WTC11 (cell line): ENCODE measurements at regions not wholly inside any gene's neighbourhood (a gene's known extent, or its start where the extent isn't known, plus 50 kb on each side); places are given as distances from the start of the nearest gene placed in this dataset.

ENCODE experiments used
- ATAC-seq: fragments of 200-7000 bp; cut with Tn5 transposase; 2 replicates; pipeline ENCODE4 v1.10.0; 2021; ENCODE audit warnings: mild to moderate bottlenecking, moderate library complexity
- CTCF ChIA-PET: fragments of 300-600 bp; sonication (Branson Sonifier 250); formaldehyde crosslinking; loops from one replicate; lab custom pipeline; 2021; ENCODE audit warnings: antibody characterized with exemption; lab: Charles Lee
- POLR2A ChIA-PET: fragments of 350-600 bp; sonication (Branson Sonifier 250); formaldehyde crosslinking; loops from one replicate; lab custom pipeline; 2021; ENCODE audit warnings: antibody characterized with exemption; lab: Charles Lee
- DNase-seq: peaks from one replicate; pipeline ENCODE4 v3.0.0; 2021; ENCODE audit warnings: low spot score
- H3K27ac Mint-ChIP-seq: 2 replicates; pipeline ENCODE4 v1.8.0; 2021; ENCODE audit warnings: mixed read lengths
- H3K27me3 Mint-ChIP-seq: 2 replicates; pipeline ENCODE4 v1.8.0; 2021; ENCODE audit warnings: low read depth, mild to moderate bottlenecking, moderate library complexity, mixed read lengths
- H3K36me3 Mint-ChIP-seq: 2 replicates; pipeline ENCODE4 v1.8.0; 2021; ENCODE audit warnings: mixed read lengths
- H3K4me1 Mint-ChIP-seq: 2 replicates; pipeline ENCODE4 v1.8.0; 2022; ENCODE audit warnings: mixed read lengths
- H3K4me3 Mint-ChIP-seq: 2 replicates; pipeline ENCODE4 v1.8.0; 2021; ENCODE audit warnings: mild to moderate bottlenecking, moderate library complexity, mixed read lengths
- H3K9me3 Mint-ChIP-seq: 2 replicates; pipeline ENCODE4 v1.8.0; 2021; ENCODE audit warnings: mixed read lengths
- ATF1 ChIP-seq: sonication (generic); formaldehyde crosslinking; IDR thresholded peaks from 2 replicates; pipeline ENCODE4 v1.8.1; 2023; ENCODE audit warnings: mild to moderate bottlenecking, moderate library complexity, missing genetic modification reagents
- CREM ChIP-seq: sonication (generic); formaldehyde crosslinking; IDR thresholded peaks from 2 replicates; pipeline ENCODE4 v1.8.1; 2022; ENCODE audit warnings: mild to moderate bottlenecking, missing genetic modification reagents, moderate library complexity
- FOXP1 ChIP-seq: sonication (generic); formaldehyde crosslinking; IDR thresholded peaks from 2 replicates; pipeline ENCODE4 v1.8.0; 2022; ENCODE audit warnings: missing genetic modification reagents, mild to moderate bottlenecking, moderate library complexity, borderline replicate concordance
- GRHL2 ChIP-seq: fragments of 250-450 bp; sonication (Bioruptor Pico); IDR thresholded peaks from 2 replicates; pipeline ENCODE4 v1.8.0; 2022; ENCODE audit warnings: mild to moderate bottlenecking, moderate library complexity; ENCODE audit not compliant: insufficient replicate concordance, severe bottlenecking
- HMGA2 ChIP-seq: fragments of 250-450 bp; sonication (Bioruptor Pico); IDR thresholded peaks from 2 replicates; pipeline ENCODE4 v1.4.0; 2021; ENCODE audit warnings: mild to moderate bottlenecking, moderate library complexity
- NFATC4 ChIP-seq: fragments of 250-450 bp; sonication (Bioruptor Pico); IDR thresholded peaks from 2 replicates; pipeline ENCODE4 v1.9.0; 2021; ENCODE audit warnings: mild to moderate bottlenecking
- NR2C2 ChIP-seq: sonication (generic); formaldehyde crosslinking; IDR thresholded peaks from 2 replicates; pipeline ENCODE4 v1.8.0; 2022; ENCODE audit warnings: mild to moderate bottlenecking, missing genetic modification reagents
- RELA ChIP-seq: sonication (generic); formaldehyde crosslinking; IDR thresholded peaks from 2 replicates; pipeline ENCODE4 v1.8.1; 2022; ENCODE audit warnings: missing genetic modification reagents, mild to moderate bottlenecking, borderline replicate concordance
- SMAD3 ChIP-seq: sonication (generic); formaldehyde crosslinking; IDR thresholded peaks from 2 replicates; pipeline ENCODE4 v1.8.0; 2022; ENCODE audit warnings: missing genetic modification reagents, mild to moderate bottlenecking, borderline replicate concordance
- TCF7 ChIP-seq: sonication (generic); formaldehyde crosslinking; IDR thresholded peaks from 2 replicates; pipeline ENCODE4 v1.8.0; 2022; ENCODE audit warnings: mild to moderate bottlenecking, low read depth, missing genetic modification reagents, moderate library complexity
- ZBTB21 ChIP-seq: sonication (generic); formaldehyde crosslinking; IDR thresholded peaks from 2 replicates; pipeline ENCODE4 v1.8.1; 2023; ENCODE audit warnings: mild to moderate bottlenecking, missing genetic modification reagents, borderline replicate concordance
- ZNF232 ChIP-seq: sonication (generic); formaldehyde crosslinking; IDR thresholded peaks from 2 replicates; pipeline ENCODE4 v1.8.0; 2022; ENCODE audit warnings: mild to moderate bottlenecking, missing genetic modification reagents
- ZNF263 ChIP-seq: sonication (generic); formaldehyde crosslinking; IDR thresholded peaks from 2 replicates; pipeline ENCODE4 v1.8.1; 2022; ENCODE audit warnings: low read depth, mild to moderate bottlenecking, moderate library complexity, missing genetic modification reagents
- TF ChIP-seq, protein P1 (sequence below): fragments of 250-450 bp; sonication (Bioruptor Pico); conservative IDR thresholded peaks from 2 replicates; pipeline ENCODE4 v1.9.0; 2021; ENCODE audit warnings: mild to moderate bottlenecking
- TF ChIP-seq, protein P2 (sequence below): sonication (generic); formaldehyde crosslinking; IDR thresholded peaks from 2 replicates; pipeline ENCODE4 v1.8.1; 2022; ENCODE audit warnings: low read depth, mild to moderate bottlenecking, moderate library complexity, missing genetic modification reagents, borderline replicate concordance
- TF ChIP-seq, protein P3 (sequence below): fragments of 250-450 bp; sonication (Bioruptor Pico); IDR thresholded peaks from 2 replicates; pipeline ENCODE4 v1.9.0; 2021; ENCODE audit warnings: mild to moderate bottlenecking
- TF ChIP-seq, protein P4 (sequence below): sonication (generic); formaldehyde crosslinking; IDR thresholded peaks from 2 replicates; pipeline ENCODE4 v1.8.1; 2022; ENCODE audit warnings: mild to moderate bottlenecking, missing genetic modification reagents, moderate library complexity, borderline replicate concordance
- TF ChIP-seq, protein P5 (sequence below): sonication (generic); formaldehyde crosslinking; IDR thresholded peaks from 2 replicates; pipeline ENCODE4 v1.8.1; 2023; ENCODE audit warnings: mild to moderate bottlenecking, missing genetic modification reagents
- TF ChIP-seq, protein P6 (sequence below): fragments of 250-450 bp; sonication (Bioruptor Pico); IDR thresholded peaks from 2 replicates; pipeline ENCODE4 v1.8.0; 2021; ENCODE audit warnings: mild to moderate bottlenecking

DNA sequence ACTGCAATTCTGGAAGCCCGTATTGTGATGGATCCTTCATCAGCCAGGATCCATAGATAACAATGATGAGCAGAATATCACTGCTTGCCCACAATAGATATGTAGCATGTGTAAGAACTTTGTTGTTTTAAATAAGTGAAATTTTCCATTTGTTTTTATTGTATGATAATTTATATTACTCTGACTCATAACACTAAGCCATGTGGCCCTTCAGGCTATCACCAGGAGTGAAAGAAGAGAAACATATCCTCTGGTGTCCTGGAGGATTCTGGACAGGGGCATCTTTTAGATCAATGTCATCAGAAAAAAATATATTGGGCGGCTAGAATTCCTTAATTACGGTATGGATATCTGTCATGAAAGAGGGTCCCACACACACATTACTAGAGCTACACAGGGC, 167.5 kb downstream of the SLC6A15 start:
- H3K4me1 Mint-ChIP-seq, result peaks cover 9% of the 10 kb centered on the region
- ChIA-PET POLR2A (no interaction called here), CTCF (no interaction called here)
- H3K27me3 Mint-ChIP-seq, result no peaks in the 10 kb centered on the region
- H3K27ac Mint-ChIP-seq, result no peak overlapping the region
- H3K36me3 Mint-ChIP-seq, result no peaks in the 10 kb centered on the region
- no peaks in the 10 kb centered on the region for H3K9me3 Mint-ChIP-seq
- ATAC-seq (no peak), DNase-seq (no peak)
- no peak overlapping the region for H3K4me3 Mint-ChIP-seq
- TF ChIP-seq GRHL2, result no peak
- no peak for TF ChIP-seq ZNF232 (CRISPR knock-in tag)
- no peak for TF ChIP-seq ATF1 (CRISPR knock-in tag)
- no peak for TF ChIP-seq RELA (CRISPR knock-in tag)
- no peak for TF ChIP-seq HMGA2
- TF ChIP-seq NFATC4 (CRISPR knock-in tag), result no peak
- TF ChIP-seq FOXP1 (CRISPR knock-in tag), result no peak
- TF ChIP-seq SMAD3 (CRISPR knock-in tag), result no peak

GRCh38 chr12:84741692-84742091, 170.9 kb downstream of the SLC6A15 start:
- DNase-seq, result no peak
- ATAC-seq, result no peak
- peaks cover 20% of the 10 kb centered on the region for H3K4me1 Mint-ChIP-seq
- no peaks in the 10 kb centered on the region for H3K27me3 Mint-ChIP-seq
- POLR2A ChIA-PET, result no interaction called here
- CTCF ChIA-PET, result no interaction called here
- no peak overlapping the region for H3K27ac Mint-ChIP-seq
- TF ChIP-seq ZNF263 (no peak), TCF7 (CRISPR knock-in tag) (no peak), CREM (CRISPR knock-in tag) (no peak), NR2C2 (CRISPR knock-in tag) (no peak), ZBTB21 (CRISPR knock-in tag) (no peak)
- TF ChIP-seq, protein P1, sequence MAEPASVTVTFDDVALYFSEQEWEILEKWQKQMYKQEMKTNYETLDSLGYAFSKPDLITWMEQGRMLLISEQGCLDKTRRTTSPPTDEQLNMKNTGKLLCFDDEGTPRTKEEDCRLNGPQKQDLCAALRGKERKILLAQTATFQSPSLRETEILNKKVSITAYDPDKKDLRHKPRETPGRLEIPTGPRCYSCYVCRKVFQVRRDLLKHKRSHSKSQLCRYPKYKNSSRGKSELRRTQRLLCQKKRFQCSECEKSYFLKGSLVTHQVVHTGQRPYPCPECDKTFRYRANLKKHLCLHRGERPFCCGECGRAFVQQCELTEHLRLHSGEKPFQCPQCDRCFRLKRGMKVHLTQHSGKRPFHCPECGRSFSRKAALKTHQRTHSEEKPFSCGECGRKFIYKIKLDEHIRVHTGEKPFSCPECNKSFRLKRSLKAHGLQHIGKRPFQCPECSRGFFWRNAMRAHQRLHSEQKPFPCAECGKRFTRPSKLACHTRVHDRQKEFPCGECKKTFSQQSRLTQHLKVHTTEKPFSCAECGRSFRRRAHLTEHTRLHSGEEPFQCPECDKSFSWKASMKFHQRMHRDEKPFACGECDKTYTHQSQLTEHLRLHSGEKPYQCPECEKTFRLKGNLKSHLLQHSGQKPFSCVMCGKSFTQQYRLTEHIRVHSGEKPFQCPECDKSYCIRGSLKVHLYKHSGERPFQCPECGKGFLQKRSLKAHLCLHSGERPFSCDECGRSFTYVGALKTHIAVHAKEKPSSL (CRISPR knock-in tag), result no peak
- TF ChIP-seq, protein P2, sequence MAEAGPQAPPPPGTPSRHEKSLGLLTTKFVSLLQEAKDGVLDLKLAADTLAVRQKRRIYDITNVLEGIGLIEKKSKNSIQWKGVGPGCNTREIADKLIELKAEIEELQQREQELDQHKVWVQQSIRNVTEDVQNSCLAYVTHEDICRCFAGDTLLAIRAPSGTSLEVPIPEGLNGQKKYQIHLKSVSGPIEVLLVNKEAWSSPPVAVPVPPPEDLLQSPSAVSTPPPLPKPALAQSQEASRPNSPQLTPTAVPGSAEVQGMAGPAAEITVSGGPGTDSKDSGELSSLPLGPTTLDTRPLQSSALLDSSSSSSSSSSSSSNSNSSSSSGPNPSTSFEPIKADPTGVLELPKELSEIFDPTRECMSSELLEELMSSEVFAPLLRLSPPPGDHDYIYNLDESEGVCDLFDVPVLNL, result no peak
- TF ChIP-seq, protein P3, sequence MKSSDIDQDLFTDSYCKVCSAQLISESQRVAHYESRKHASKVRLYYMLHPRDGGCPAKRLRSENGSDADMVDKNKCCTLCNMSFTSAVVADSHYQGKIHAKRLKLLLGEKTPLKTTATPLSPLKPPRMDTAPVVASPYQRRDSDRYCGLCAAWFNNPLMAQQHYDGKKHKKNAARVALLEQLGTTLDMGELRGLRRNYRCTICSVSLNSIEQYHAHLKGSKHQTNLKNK (CRISPR knock-in tag), result no peak
- TF ChIP-seq, protein P4, sequence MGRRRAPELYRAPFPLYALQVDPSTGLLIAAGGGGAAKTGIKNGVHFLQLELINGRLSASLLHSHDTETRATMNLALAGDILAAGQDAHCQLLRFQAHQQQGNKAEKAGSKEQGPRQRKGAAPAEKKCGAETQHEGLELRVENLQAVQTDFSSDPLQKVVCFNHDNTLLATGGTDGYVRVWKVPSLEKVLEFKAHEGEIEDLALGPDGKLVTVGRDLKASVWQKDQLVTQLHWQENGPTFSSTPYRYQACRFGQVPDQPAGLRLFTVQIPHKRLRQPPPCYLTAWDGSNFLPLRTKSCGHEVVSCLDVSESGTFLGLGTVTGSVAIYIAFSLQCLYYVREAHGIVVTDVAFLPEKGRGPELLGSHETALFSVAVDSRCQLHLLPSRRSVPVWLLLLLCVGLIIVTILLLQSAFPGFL (CRISPR knock-in tag), result no peak
- TF ChIP-seq, protein P5, sequence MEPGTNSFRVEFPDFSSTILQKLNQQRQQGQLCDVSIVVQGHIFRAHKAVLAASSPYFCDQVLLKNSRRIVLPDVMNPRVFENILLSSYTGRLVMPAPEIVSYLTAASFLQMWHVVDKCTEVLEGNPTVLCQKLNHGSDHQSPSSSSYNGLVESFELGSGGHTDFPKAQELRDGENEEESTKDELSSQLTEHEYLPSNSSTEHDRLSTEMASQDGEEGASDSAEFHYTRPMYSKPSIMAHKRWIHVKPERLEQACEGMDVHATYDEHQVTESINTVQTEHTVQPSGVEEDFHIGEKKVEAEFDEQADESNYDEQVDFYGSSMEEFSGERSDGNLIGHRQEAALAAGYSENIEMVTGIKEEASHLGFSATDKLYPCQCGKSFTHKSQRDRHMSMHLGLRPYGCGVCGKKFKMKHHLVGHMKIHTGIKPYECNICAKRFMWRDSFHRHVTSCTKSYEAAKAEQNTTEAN (CRISPR knock-in tag), result no peak
- TF ChIP-seq, protein P6, sequence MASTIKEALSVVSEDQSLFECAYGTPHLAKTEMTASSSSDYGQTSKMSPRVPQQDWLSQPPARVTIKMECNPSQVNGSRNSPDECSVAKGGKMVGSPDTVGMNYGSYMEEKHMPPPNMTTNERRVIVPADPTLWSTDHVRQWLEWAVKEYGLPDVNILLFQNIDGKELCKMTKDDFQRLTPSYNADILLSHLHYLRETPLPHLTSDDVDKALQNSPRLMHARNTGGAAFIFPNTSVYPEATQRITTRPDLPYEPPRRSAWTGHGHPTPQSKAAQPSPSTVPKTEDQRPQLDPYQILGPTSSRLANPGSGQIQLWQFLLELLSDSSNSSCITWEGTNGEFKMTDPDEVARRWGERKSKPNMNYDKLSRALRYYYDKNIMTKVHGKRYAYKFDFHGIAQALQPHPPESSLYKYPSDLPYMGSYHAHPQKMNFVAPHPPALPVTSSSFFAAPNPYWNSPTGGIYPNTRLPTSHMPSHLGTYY (CRISPR knock-in tag), result no peak
- no peaks in the 10 kb centered on the region for H3K9me3 Mint-ChIP-seq
- no peaks in the 10 kb centered on the region for H3K36me3 Mint-ChIP-seq
- H3K4me3 Mint-ChIP-seq, result no peak overlapping the region
